Stimulated activated naive CD8-positive, alpha-beta T cell treated with anti-CD3 and anti-CD28 coated beads, Interleukin-15, Interleukin-2, amounts not matched to agents 100 U/mL and 50 U/mL, for 24 hours (primary cell): ENCODE measurements at regions not wholly inside any gene's neighbourhood (a gene's known extent, or its start where the extent isn't known, plus 50 kb on each side); places are given as distances from the start of the nearest gene placed in this dataset.
"Not testable (repeated sequence)": the region's sequence is repeated elsewhere in the genome, so short reads cannot be mapped to it uniquely, and the experiment has no call there.

Source experiments
- ATAC-seq: fragments of 150-1000 bp; cut with Tn5 transposase; one replicate; pipeline ENCODE4 v1.10.0; 2021
- DNase-seq: peaks from one replicate; pipeline ENCODE4 v3.0.0; 2021

DNA sequence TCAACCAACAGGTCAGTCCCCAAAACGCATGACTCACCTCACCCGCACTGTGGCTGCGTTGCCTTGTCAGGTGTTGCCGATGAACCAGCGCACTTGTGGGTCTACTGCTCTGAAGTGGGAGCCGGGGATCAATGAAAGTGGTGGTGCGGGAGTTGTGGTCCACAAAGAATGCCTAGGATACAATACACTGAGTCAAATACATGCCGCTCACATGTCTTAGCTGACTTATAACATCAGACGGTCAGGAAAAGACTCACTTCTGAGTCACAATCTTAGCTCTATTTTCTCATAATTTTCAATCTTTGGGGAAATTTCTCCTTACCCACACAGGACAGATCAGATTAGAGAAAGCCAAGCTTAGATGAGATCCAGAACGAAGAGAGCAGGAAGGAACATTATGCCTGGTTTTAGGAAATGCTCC is 107.1 kb upstream of the STK17B start:
- ATAC-seq, result peak; percentile 64
- DNase-seq, result peak; percentile 63

DNA sequence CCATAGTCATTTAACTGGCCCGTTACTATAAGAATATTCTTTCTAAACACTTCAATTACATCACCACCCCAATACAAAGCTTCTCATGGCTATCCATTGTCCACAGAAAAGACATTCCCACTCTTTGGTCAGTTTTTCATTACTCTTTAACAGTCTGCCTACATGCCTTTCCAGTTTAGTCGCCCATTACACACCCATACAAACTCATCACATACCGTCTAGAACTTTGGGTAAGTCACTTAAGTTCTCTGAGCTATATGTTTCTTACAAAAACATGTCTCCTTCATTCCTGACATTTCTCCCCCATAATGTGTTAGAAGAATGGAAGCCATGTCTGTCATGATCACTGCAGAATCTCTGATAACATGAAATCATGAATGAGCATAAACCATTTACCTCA is 108.2 kb upstream of the STK17B start:
- DNase-seq, result no peak
- no peak for ATAC-seq

DNA sequence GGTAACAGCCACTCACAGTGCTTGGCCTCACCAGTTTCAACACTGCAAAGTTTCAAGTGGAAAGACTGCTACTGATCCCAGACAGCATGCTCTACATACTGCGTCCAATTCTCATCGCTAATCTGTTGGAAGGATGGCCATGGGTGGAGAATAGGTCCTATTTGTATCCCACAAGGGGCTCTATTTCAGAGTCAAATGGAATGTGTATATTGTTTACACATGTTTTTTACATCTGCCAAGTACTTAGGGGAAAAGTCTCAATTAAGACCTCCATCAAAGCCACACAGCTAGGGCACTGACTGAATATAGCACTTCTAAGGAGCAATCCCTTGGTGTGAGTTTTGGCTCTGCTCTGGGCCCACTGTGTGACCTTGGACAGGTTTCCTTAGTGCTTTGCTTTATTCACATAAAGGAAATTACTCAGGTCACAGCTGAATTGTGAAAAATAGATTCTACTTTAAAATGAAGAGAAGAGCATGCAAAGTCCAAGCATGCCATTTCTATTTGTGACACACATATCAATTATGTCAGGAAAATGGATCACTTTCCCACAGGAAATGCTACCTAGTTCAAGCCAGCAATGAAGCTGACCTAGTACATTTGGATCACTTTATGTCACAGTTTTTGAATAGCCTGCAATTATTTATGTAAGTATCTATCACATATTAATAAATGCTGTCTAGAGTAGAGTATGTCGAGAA is 112.9 kb upstream of the STK17B start:
- no peak for ATAC-seq
- DNase-seq, result no peak

DNA sequence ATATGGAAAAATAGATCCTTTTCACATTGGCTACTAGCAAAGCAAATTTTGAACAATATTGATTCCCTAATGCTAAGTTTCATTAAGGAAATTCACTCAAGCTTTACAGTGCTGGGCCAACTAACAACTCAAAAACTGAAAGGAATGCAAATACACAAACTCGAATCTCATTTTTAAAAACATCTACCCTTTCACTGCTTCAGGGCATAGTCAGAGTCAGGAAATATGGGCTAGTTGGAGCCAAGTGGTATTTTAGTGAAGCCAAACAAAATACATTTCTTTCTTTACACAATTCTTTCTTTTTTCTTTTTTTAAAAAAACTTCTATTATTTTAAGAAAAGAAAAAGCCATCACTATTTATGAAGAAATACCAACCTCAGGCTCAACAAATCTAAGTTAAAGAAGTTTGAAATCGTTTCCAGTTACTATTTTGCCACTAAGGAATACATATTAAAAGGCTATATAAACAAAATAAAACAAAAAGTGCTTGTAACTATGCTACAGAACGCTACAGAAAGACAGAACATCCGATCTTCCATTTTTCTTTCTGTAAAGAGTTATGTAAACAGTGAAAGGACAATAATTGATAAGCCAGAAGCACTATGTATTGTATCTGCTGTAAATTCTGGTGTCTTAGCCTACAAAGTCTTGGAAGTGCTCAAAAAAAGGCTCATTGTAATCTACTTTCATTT is 113.6 kb upstream of the STK17B start:
- no peak for ATAC-seq
- DNase-seq, result no peak

DNA sequence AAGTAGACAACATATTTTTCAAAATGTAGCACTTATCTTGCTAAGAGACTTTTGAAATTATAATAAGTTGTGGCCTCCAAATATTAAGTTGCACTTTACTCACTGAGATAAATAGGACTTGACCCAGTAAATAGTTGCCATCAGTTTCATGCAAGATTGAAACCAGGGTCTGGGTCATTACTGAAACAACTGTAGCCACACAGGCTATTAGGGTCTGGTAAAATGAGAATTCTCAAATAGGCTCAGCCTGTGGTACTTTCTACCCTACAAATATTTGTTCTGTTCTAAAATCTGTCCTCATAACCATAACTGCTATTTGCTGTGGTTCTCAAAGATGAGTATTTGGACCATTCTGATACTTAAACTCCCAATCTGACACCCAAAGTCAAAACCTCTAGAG is 115.4 kb upstream of the STK17B start:
- ATAC-seq (no peak), DNase-seq (no peak)

DNA sequence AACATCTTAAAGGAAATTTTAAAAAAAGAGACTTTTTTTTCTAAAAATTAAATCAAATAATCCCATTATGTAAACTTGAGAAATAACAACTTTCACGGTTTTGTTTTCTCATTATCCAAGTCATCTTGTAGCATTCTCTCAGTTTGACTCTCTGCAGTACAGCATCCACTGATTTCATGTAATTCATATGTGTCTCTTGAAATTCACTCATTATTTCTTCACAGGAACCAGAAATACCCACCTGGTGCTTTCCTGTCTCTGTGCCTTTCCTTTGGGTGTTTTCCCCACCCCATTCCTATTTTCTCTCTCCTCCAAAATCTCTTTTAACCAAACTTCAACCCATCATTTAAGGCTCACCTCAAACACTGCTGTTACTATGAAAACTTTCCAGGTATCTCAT is 116.1 kb upstream of the STK17B start:
- ATAC-seq, result no peak
- DNase-seq, result no peak

DNA sequence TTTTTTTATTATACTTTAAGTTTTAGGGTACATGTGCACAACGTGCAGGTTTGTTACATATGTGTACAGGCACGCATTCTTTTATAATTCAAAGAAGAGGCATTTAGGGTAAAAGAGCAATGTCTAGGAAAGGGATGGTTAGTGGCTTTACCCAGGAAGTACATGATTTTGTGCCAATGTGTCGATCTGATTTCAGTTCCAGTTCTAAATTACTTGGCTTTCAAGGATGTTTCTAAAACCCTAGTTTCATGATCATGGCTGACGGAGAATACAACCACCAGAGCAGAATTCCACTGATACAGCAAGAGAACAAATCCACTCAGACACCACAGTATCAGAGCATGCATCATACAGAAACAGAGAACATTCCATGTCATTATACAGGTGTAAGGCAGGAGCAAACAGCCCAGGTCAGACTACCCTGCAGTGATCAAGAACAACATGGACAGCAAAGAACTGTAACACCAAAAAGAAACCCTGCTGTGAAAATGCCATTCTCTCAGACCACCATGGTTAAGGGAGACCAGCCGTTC is 116.7 kb upstream of the STK17B start:
- no peak for ATAC-seq
- DNase-seq, result no peak

DNA sequence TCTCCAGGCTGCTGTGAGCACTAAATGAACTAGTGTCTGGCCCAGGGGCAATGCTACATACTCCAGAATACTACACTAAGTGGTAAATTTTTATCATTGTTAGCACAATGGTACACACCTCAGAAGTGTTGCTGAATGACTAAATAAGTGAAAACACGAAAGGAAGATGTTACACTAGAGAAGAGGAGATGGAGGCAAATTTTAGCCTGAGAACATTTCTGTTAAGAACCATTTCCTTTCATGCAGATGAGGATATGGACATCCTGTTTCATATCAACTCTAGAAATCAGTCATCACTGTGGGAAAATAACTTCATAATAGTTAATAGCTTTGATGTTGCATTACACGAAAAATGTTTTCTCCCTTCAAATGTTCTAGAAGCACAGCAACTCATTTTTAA is 117.6 kb upstream of the STK17B start:
- DNase-seq, result no peak
- ATAC-seq, result peak; percentile 67

DNA sequence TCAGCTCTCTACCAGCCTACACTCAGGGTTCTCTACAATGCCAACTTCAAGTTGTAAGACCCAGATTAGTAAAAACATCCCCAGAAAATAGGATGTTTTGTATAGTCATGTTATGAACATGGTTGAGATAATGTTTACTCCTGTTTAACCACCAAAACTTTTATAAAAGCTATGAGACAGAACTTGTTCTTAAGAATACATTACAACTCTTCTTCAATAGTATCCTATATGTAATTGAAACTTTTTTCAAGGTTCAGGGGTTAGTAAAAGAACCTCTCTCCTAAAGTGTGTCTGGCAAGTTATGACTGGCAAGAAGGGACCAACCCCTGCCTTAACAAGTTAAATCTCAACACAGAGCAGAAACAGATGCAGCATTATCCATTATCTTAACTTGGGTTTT is 118.8 kb upstream of the STK17B start:
- ATAC-seq, result peak; percentile 19
- DNase-seq, result no peak

DNA sequence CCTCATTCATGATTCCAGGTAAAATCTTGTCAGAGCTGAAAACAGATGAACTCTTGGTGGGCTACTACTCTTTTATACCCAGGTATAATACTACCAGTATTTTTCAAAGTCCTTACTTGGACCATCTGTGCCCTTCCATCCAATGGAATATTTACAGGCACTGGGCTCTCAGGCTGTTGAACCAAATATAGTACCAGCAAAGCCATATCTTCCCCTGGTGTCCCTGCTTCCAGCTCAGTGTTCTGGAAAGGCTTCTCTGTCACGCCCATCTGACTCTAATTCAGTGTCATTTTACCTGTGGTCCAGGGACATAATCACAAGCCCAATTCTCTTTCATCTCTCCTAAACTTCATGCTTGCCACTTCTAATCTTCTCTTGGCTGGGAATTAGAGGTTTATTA is 119.2 kb upstream of the STK17B start:
- no peak for DNase-seq
- ATAC-seq, result no peak

DNA sequence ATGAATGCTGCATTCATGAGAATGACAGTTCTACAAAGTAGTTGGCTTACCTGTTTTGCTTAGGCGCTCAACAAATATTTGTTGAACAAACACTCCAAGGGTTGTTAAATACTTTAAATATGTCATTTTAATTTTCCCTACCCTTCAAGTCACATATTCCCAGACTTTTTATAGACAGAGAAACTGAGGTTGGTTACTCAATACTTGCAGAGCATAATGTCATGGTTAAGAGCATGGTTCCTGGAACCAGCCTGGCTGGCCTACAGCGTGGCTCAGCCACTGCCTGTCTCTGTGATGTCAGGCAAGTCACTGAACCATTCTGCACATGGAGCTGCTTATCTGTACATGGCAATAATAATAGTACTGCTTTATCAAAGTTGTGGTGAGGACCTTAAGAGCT is 120.0 kb upstream of the STK17B start:
- no peak for DNase-seq
- ATAC-seq, result no peak

DNA sequence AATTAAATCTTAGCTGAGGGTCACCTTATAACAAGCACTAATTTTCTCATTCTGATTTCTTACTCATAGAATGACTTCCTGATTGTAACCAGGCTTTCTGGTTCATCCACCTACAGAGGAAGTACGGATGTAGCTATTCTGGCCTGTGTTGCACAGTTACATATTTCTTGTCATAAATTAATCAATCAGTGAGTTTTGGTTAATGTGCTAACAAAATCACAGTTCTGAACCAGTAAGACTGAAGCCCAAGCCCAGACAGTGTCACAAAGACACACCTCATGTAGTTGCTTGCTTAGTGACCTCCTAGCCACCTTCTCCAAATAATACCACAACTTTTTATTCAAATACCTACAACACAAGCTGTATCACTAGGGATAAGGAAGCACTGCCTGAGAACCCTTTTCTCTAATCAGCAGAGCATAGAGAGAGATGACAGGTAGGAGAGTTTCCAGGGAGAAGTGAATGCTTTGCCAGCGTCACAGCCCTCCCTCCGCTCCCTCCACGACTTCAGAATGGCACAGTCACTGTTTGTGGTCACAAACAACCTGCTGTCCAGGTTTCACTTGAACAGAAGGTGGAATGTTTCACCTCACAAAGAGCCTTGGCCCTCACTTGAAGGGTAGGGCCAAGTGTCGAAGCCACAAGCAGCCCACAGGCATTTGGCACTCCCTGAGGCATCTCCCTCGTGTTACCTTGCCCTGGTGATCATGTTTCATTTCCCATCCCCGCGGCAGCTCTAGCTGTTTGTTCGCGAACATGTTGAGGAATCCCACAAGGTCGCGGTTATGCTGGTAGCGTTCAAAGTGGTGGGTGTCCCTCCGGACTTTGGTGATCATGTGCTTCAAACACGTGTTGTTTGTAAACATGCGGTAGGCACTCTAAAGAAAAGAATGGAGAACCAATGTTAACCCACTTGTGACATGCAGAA is 120.8 kb upstream of the STK17B start:
- ATAC-seq, result no peak
- no peak for DNase-seq

DNA sequence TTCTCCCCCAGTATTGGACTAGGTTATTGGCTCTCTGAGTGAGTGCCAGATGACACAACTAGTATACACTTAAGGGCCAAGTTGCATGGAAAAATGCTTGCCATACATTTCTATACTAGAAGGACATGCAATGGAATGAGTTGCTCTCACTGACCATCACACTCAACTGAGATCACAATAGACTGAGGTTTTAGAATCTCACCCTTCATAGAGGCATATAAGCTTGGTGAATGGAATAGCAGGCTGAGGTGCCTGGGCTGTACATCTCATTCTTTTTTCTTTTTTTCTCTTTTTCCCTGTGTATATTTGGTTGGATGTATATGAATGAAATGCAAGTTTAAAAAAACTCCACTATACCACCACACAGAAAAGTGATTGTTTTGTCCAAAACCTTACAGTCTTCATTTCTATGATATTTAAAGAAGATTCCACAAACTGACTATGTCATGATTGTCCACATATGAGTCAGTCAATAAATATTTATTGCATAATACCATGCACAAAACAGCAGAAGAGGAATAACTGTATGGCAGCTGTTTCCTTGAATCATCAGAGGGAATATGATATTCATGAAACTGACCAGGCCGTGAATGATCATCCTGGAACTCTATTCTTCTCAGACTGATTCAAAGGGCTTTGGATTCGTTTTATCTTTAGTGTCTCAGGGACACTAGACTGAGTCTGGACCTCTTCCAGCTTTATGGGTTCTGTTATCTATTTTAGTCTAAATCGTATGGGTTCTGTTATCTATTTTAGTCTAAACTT is 122.6 kb upstream of the STK17B start:
- no peak for DNase-seq
- no peak for ATAC-seq

DNA sequence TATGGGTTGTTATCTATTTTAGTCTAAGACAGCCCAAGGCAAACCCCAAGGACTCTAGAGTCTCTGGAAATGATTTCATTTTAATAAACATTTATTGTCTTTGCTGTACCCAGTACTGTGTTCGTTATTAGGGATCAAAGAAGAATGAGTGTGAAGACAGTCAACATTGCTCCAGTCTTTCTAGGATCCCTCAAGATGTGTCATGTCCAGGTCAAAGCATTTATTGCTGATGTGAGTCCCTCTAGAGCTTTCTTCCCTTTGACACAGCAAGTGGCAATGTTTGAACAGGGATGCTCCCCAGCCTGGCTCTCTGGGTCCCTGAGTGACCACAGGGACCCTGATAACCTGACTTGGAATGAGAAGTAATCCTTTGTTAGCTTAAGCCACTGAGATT is 123.1 kb upstream of the STK17B start:
- DNase-seq (no peak), ATAC-seq (no peak)

DNA sequence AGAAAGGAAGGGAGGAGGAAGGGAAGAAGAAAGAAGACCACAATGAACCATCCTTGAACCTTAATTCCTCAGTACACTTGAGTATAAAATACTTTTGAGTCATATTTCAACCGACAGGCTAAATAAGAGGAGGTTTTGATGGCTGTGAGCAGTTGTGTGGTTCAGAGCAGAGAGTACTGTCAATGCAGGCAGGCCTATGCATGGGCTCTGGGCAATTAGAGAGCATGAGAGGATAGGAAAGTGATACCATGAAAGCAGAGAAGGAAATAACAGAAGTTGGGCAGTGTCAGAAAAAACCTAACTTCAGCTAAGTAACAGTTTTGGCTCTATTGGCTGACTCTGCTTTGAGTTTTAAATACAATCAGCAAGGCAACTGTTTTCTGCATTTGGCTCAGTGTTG is 123.6 kb upstream of the STK17B start:
- no peak for ATAC-seq
- no peak for DNase-seq

DNA sequence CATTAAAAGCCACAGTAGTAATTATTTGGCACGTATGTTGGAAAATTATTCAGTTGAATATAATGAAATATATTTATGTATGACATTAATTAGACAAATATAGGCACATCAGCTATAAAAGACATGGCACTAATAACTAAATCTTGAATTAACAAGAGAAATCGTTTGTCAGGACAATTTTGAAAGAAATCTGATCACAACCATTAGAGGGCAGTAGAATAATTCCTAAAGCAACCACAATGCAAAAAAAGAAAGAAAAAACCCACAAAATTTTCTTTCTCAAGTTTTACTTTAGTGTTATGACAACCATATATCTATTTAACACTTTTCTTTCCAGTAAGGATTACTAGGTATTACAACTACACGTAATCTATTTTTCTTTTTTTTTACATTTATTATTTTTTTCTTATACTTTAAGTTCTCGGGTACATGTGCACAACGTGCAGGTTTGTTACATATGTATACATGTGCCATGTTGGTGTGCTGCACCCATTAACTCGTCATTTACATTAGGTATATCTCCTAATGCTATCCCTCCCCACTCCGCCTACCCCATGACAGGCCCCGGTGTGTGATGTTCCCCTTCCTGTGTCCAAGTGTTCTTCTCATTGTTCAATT is 126.8 kb upstream of the STK17B start:
- not testable (repeated sequence) for DNase-seq, ATAC-seq

DNA sequence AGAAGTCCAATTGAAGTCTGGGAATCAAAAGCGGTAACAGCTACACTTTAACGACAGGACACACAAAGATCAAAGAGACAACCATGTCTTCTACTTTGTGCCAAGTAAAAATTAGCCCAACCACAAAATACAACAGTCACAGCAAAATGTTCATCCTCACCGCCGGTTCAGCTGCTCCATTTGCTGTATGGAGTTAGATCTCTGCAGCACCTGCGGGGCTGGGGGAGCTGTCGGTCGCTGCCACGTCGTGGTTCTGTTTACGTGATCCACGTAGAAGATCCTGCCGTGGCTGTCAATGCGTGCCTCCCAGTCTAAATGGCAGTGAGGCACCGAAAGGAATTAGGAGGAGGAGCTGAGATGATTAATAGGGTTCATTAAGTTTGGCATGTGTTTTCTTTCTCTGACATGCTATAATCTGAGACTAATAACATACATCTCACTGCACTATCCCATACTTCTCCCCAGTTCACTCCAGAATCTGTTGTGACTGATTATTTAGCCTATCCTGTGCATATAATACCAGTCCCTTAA is 136.5 kb upstream of the STK17B start:
- ATAC-seq, result no peak

DNA sequence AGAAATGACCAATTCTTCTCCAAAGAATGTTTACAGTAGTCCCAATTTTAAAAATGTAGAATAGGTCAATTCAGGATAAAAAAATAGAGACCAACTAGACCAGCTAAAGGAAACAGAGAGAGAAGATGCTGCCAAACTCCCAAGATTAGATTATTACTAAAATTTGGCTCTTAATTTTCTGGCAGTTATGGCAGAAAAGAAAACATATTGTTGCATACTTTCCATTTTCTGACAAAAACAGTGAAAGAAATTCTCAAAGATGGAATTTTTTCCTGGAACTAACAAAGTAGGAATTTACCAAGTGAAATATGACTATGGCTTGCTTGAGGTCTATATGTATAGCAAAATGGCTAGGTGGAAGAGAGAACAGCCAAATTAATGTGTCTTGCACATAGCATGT is 138.3 kb upstream of the STK17B start:
- no peak for ATAC-seq
- DNase-seq, result no peak

More for the DNA sequence above, 136.5 kb upstream of the STK17B start:
- no peak for DNase-seq

DNA sequence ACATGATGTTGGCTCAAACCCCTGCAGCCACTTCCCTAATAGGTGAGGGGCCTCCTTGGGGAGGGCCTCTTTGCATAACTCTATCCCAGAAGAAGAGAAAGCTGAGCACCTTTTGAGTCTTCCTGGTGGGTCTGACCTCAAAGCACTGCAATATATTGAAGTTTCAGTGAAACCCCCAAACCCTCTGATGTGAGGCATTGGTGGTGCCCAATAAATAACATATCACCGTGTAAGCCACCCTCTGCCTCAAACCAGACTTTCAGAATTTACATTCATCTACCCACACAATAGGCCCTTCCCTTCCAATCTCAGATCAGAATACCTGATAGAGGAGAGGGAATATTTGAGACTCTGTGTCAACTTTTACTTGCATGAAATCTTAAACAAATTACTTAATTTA is 142.8 kb upstream of the STK17B start:
- DNase-seq (no peak), ATAC-seq (peak; percentile 66)

DNA sequence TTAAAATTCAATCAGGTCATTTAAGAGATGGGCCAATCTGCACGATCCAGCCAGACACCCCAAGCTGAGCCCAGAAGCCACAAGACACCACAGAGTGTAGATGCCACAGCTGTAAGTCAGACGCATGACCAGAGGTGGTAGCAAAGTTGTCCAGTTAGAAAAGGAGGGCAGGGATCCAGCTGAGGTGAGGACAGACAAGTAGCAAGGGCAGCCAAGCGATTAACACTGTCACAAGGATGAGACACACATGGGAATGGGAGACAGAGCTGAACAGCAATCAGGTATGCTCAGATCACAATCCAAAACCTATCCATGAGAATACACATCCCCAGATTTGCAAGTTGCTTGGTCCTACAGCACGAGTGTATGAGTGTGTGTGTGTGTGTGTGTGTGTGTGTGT is 143.4 kb upstream of the STK17B start:
- ATAC-seq, result no peak
- no peak for DNase-seq

DNA sequence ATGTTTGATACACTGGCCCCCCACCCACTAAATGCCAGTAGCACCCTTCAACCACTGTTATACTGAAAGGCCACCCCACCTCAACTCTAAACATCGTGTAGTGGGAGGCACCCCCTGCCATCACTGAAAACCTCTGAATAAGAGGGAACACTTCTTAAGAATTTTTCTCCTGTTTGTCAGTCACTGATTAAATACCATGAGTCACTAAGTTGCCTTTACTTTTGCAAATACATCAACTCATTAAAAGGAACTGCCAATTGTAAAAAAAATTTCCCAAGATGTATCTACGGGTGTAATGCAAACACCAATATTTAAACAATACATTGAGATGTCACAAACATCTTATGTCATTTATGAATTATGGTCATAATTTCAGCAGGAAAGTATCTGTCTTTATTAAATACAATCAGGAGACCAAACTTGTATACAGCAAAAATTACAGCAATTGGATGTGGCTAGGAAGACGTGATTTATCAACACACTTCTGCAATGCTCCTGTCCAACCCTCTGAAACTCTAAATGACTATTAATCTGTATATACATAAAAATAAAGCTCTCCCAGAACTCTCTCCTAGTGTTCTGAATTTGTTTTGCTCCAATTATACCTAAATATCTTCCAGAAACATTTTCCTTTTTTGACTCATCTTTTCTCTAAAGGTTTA is 144.1 kb upstream of the STK17B start:
- no peak for DNase-seq
- no peak for ATAC-seq
